Adipose tissue (tissue), 3 donors: ENCODE measurements at regions not wholly inside any gene's neighbourhood (a gene's known extent, or its start where the extent isn't known, plus 50 kb on each side); places are given as distances from the start of the nearest gene placed in this dataset.

Source experiments
- H3K27ac ChIP-seq: one replicate; pipeline ENCODE4 v1.5.1; 2013; ENCODE audit warnings: low read depth, low read length
- WGBS, 3 donors: extraction: QIAGEN DNeasy Blood & Tissue Kit; methylation state at CpG; one replicate each; pipeline ENCODE4 v1.1.7; 2013; 5-methylcytosine and 5-hydroxymethylcytosine counted together
- donor health status: healthy with polysubstance abuse.
- donor health status: Bipolar disorder and iron deficiency.
- donor health status: healthy.

GRCh38 chr9:105858877-105859276 is 164.5 kb downstream of the TMEM38B start:
- H3K27ac ChIP-seq, result no peak overlapping the region

- H3K27ac ChIP-seq, result no peak overlapping the region
These were observed 165.2 kb downstream of the TMEM38B start for GRCh38 chr9:105859428-105860091.

GRCh38 chr9:105860516-105860915 is 166.2 kb downstream of the TMEM38B start:
- WGBS, 3 donors, result 76 to 91% (median 84%) methylated on average over 2 of the region's 2 CpGs
- H3K27ac ChIP-seq, result no peak overlapping the region

- no peak overlapping the region for H3K27ac ChIP-seq
- 40 to 53% (median 42%) methylated on average over 2 of the region's 2 CpGs for WGBS, 3 donors
These were observed 167.6 kb downstream of the TMEM38B start for GRCh38 chr9:105861972-105862371.

- 53 to 81% (median 79%) methylated on average over 6 of the region's 6 CpGs for WGBS, 3 donors
These were observed 170.0 kb downstream of the TMEM38B start for GRCh38 chr9:105864248-105864898.

GRCh38 chr9:105865285-105865684 is 170.9 kb downstream of the TMEM38B start:
- WGBS, 3 donors, result 76 to 89% (median 87%) methylated on average over 4 of the region's 4 CpGs
- H3K27ac ChIP-seq, result no peak overlapping the region

More at GRCh38 chr9:105864248-105864898, 170.0 kb downstream of the TMEM38B start:
- no peak overlapping the region for H3K27ac ChIP-seq

- H3K27ac ChIP-seq, result no peak overlapping the region
- 38 to 78% (median 60%) methylated on average over 2 of the region's 2 CpGs for WGBS, 3 donors
These were observed 177.2 kb downstream of the TMEM38B start for GRCh38 chr9:105871540-105871939.

- 73 to 82% (median 78%) methylated on average over 3 of the region's 3 CpGs for WGBS, 3 donors
These were observed 179.5 kb downstream of the TMEM38B start for GRCh38 chr9:105873801-105874200.

GRCh38 chr9:105877721-105878120 is 183.4 kb downstream of the TMEM38B start:
- no peak overlapping the region for H3K27ac ChIP-seq
- WGBS, 3 donors, result 60 to 72% (median 64%) methylated on average over 1 of the region's 1 CpG

More at GRCh38 chr9:105873801-105874200, 179.5 kb downstream of the TMEM38B start:
- H3K27ac ChIP-seq, result no peak overlapping the region

GRCh38 chr9:105879181-105879580 is 184.8 kb downstream of the TMEM38B start:
- no peak overlapping the region for H3K27ac ChIP-seq

- no peak overlapping the region for H3K27ac ChIP-seq
- 14 to 44% (median 43%) methylated on average over 1 of the region's 1 CpG for WGBS, 3 donors
These were observed 186.2 kb downstream of the TMEM38B start for GRCh38 chr9:105880517-105880916.

GRCh38 chr9:105881021-105881420 is 186.7 kb downstream of the TMEM38B start:
- no peak overlapping the region for H3K27ac ChIP-seq
- WGBS, 3 donors, result 82 to 93% (median 93%) methylated on average over 6 of the region's 6 CpGs

GRCh38 chr9:105881654-105882349 is 187.5 kb downstream of the TMEM38B start:
- 23 to 39% (median 39%) methylated on average over 10 of the region's 10 CpGs for WGBS, 3 donors
- no peak overlapping the region for H3K27ac ChIP-seq

- 50 to 66% (median 56%) methylated on average over 2 of the region's 2 CpGs for WGBS, 3 donors
- H3K27ac ChIP-seq, result no peak overlapping the region
These were observed 189.5 kb downstream of the TMEM38B start for GRCh38 chr9:105883847-105884246.

- no peak overlapping the region for H3K27ac ChIP-seq
- WGBS, 3 donors, result 53 to 82% (median 80%) methylated on average over 3 of the region's 3 CpGs
These were observed 190.1 kb downstream of the TMEM38B start for GRCh38 chr9:105884416-105884815.

GRCh38 chr9:105886136-105886535 is 191.8 kb downstream of the TMEM38B start:
- WGBS, 3 donors, result 61 to 80% (median 70%) methylated on average over 3 of the region's 3 CpGs
- no peak overlapping the region for H3K27ac ChIP-seq

GRCh38 chr9:105887679-105888078 is 193.3 kb downstream of the TMEM38B start:
- WGBS, 3 donors, result 38 to 65% (median 44%) methylated on average over 2 of the region's 2 CpGs
- no peak overlapping the region for H3K27ac ChIP-seq

- H3K27ac ChIP-seq, result no peak overlapping the region
- 46 to 54% (median 51%) methylated on average over 5 of the region's 5 CpGs for WGBS, 3 donors
These were observed 195.9 kb downstream of the TMEM38B start for GRCh38 chr9:105890046-105890822.

- WGBS, 3 donors, result 51 to 75% (median 75%) methylated on average over 5 of the region's 5 CpGs
- no peak overlapping the region for H3K27ac ChIP-seq
These were observed 205.8 kb downstream of the TMEM38B start for GRCh38 chr9:105900123-105900522.
